OCI-LY7 (cell line): ENCODE measurements at regions not wholly inside any gene's neighbourhood (a gene's known extent, or its start where the extent isn't known, plus 50 kb on each side); places are given as distances from the start of the nearest gene placed in this dataset.
"Not testable (repeated sequence)": the region's sequence is repeated elsewhere in the genome, so short reads cannot be mapped to it uniquely, and the experiment has no call there.

Source experiments
- BruUV-seq: library from RNA; stranded (reverse); fragments of 400-500 nt; replicated peaks from 2 replicates; lab custom pipeline; 2021; lab: Mats Ljungman, UMichigan
- CTCF ChIA-PET: fragments of 300-600 bp; sonication (Branson Sonifier 250); formaldehyde crosslinking; loops from one replicate; lab custom pipeline; 2022; ENCODE audit warnings: antibody characterized with exemption; ENCODE audit not compliant: unreplicated experiment; lab: Charles Lee
- POLR2A ChIA-PET: fragments of 300-600 bp; sonication (Branson Sonifier 250); formaldehyde crosslinking; loops from one replicate; lab custom pipeline; 2022; ENCODE audit warnings: antibody characterized with exemption; lab: Charles Lee
- DNase-seq: peaks from one replicate; pipeline ENCODE4 v3.0.0-alpha.2; 2015; ENCODE audit warnings: low spot score
- H2AFZ ChIP-seq: fragments of 200-600 bp; sonication (generic), shearing (Covaris generic); 2 replicates; pipeline ENCODE4 v1.6.1; 2014; ENCODE audit warnings: mild to moderate bottlenecking, antibody characterized with exemption, low read length, moderate library complexity
- H3K27ac ChIP-seq: fragments of 200-600 bp; sonication (generic); 2 replicates; pipeline ENCODE4 v1.5.1; 2014; ENCODE audit warnings: mixed run types, low read depth, mild to moderate bottlenecking, moderate library complexity, low read length, inconsistent platforms; ENCODE audit not compliant: poor library complexity, severe bottlenecking
- H3K36me3 ChIP-seq: fragments of 200-600 bp; sonication (generic); 2 replicates; pipeline ENCODE4 v1.6.1; 2014; ENCODE audit warnings: mild to moderate bottlenecking, antibody characterized with exemption, low read length, moderate library complexity, mixed read lengths; ENCODE audit not compliant: insufficient read depth
- H3K4me1 ChIP-seq: fragments of 200-600 bp; sonication (generic); 2 replicates; pipeline ENCODE4 v1.5.1; 2014; ENCODE audit warnings: mild to moderate bottlenecking, low read length; ENCODE audit not compliant: insufficient read depth, poor library complexity, severe bottlenecking
- H3K4me2 ChIP-seq: fragments of 200-600 bp; sonication (generic); 2 replicates; pipeline ENCODE4 v1.6.1; 2014; ENCODE audit warnings: mild to moderate bottlenecking, low read length
- H3K4me3 ChIP-seq: fragments of 200-600 bp; sonication (generic); 2 replicates; pipeline ENCODE4 v1.5.1; 2014; ENCODE audit warnings: mild to moderate bottlenecking, low read depth, low read length; ENCODE audit not compliant: poor library complexity, severe bottlenecking
- H3K79me2 ChIP-seq: fragments of 200-600 bp; sonication (generic); 2 replicates; pipeline ENCODE4 v1.6.1; 2016; ENCODE audit warnings: low read depth, mild to moderate bottlenecking, low read length, moderate library complexity, mixed read lengths; ENCODE audit not compliant: insufficient read depth
- H3K9me2 ChIP-seq: fragments of 200-600 bp; sonication (generic); 2 replicates; pipeline ENCODE4 v1.6.1; 2016; ENCODE audit warnings: mild to moderate bottlenecking, low read length, mixed read lengths; ENCODE audit not compliant: insufficient read depth
- H3K9me3 ChIP-seq: fragments of 200-600 bp; sonication (generic); 2 replicates; pipeline ENCODE4 v1.6.1; 2014; ENCODE audit warnings: mild to moderate bottlenecking, mixed run types, low read length, mixed read lengths
- H4K20me1 ChIP-seq: fragments of 200-600 bp; sonication (generic); 2 replicates; pipeline ENCODE4 v1.6.1; 2014; ENCODE audit warnings: mild to moderate bottlenecking, antibody characterized with exemption, low read length, moderate library complexity, mixed read lengths; ENCODE audit not compliant: insufficient read depth
- EZH2phosphoT487 ChIP-seq: fragments of 200-600 bp; sonication (generic); IDR thresholded peaks from 2 replicates; pipeline ENCODE4 v1.6.1; 2018; ENCODE audit warnings: low read depth, borderline replicate concordance, mild to moderate bottlenecking, mixed run types, antibody characterized with exemption, low read length, moderate library complexity, mixed read lengths
- intact Hi-C: fragments of 100-400 bp; cut with micrococcal nuclease; formaldehyde crosslinking; loops from one replicate; pipeline ENCODE4 v1.10.0; 2022; ENCODE audit not compliant: unreplicated experiment
- TF ChIP-seq, protein P1 (sequence below): fragments of 200-600 bp; sonication (generic); conservative IDR thresholded peaks from 2 replicates; pipeline ENCODE4 v1.5.1; 2014; ENCODE audit warnings: mild to moderate bottlenecking, antibody characterized with exemption, low read length, moderate library complexity, mixed read lengths

DNA sequence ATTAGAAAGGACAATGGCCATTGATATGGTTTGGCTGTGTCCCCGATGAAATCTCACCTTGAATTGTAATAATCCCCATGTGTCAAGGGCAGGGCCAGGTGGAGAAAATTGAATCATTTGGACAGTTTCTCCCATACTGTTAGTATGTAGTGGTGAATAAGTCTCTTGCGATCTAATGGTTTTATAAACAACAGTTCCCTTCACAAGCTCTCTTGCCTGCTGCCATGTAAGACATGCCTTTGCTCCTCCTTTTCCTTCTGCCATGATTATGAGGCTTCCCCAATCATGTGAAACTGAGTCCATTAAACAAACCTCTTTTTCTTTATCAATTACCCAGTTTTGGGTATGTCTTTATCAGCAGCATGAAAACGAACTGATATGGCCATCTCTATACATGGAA is 302.7 kb downstream of the SFMBT2 start:
- H4K20me1 ChIP-seq: no peaks in the 10 kb centered on the region
- CTCF ChIA-PET: no interaction called here
- no peaks in the 10 kb centered on the region for H3K9me2 ChIP-seq
- H3K4me1 ChIP-seq: peaks cover 6% of the 10 kb centered on the region
- no peaks in the 10 kb centered on the region for H3K79me2 ChIP-seq
- H3K4me2 ChIP-seq: no peak overlapping the region
- H3K27ac ChIP-seq: no peak overlapping the region
- intact Hi-C loops: no loop called here
- DNase-seq: no peak
- POLR2A ChIA-PET: no interaction called here
- TF ChIP-seq, protein P1, sequence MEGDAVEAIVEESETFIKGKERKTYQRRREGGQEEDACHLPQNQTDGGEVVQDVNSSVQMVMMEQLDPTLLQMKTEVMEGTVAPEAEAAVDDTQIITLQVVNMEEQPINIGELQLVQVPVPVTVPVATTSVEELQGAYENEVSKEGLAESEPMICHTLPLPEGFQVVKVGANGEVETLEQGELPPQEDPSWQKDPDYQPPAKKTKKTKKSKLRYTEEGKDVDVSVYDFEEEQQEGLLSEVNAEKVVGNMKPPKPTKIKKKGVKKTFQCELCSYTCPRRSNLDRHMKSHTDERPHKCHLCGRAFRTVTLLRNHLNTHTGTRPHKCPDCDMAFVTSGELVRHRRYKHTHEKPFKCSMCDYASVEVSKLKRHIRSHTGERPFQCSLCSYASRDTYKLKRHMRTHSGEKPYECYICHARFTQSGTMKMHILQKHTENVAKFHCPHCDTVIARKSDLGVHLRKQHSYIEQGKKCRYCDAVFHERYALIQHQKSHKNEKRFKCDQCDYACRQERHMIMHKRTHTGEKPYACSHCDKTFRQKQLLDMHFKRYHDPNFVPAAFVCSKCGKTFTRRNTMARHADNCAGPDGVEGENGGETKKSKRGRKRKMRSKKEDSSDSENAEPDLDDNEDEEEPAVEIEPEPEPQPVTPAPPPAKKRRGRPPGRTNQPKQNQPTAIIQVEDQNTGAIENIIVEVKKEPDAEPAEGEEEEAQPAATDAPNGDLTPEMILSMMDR: no peak
- no peak for TF ChIP-seq EZH2phosphoT487
- no TSS peak for BruUV-seq
- H3K4me3 ChIP-seq: no peak overlapping the region
- no peak overlapping the region for H2AFZ ChIP-seq
- no peaks in the 10 kb centered on the region for H3K36me3 ChIP-seq
- no peaks in the 10 kb centered on the region for H3K9me3 ChIP-seq

DNA sequence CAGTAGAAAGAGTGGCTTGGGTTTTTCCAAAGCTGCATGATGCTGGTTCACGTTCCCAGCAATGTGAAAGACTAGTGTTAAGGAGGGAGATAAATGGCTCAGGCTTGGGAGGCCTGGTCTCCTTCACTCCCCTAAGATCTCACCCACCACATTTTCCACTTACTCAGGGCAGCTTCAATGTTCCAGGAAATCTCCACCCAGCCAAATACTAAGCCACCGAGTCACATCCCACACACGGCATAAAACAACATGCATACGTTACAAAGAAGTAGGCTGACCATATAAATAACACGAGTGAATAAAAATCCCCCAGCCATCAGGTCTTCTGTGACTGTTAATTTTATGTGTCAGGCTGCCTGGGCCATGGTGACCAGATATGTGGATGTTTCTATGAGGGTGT is 303.5 kb downstream of the SFMBT2 start:
- intact Hi-C loops: no loop called here
- Histone ChIP-seq H3K9me3 (no peaks in the 10 kb centered on the region), H2AFZ (no peak overlapping the region), H4K20me1 (no peaks in the 10 kb centered on the region), H3K4me3 (no peak overlapping the region), H3K4me2 (no peak overlapping the region), H3K36me3 (no peaks in the 10 kb centered on the region), H3K9me2 (no peaks in the 10 kb centered on the region), H3K79me2 (no peaks in the 10 kb centered on the region), H3K4me1 (peaks cover 15% of the 10 kb centered on the region), H3K27ac (no peak overlapping the region)
- DNase-seq: no peak
- ChIA-PET CTCF (no interaction called here), POLR2A (interaction anchor here (0.6 kb wide), 1 partner anchor 220 kb away, joined by 3 read pairs; no protein-coding TSS in a partner anchor)
- no peak for TF ChIP-seq EZH2phosphoT487
- TF ChIP-seq, protein P1: no peak
- BruUV-seq: no TSS peak

DNA sequence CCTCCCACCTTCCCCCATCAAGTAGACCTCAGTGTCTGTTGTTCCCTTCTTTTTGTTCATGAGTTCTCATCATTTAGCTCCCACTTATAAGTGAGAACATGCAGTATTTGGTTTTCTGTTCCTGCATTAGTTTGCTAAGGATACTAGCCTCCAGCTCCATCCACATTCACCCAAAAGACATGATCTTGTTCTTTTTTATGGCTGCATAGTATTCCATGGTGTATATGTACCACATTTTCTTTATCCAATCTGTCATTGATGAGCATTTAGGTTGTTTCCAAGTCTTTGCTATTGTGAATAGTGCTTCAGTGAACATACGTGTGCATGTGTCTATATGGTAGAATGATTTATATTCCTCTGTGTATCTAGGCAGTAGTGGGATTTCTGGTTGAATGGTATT is 306.5 kb downstream of the SFMBT2 start:
- BruUV-seq, H2AFZ ChIP-seq, H3K9me2 ChIP-seq, H3K4me3 ChIP-seq, DNase-seq, intact Hi-C loops, H3K79me2 ChIP-seq, H3K27ac ChIP-seq, H4K20me1 ChIP-seq, CTCF ChIA-PET, H3K36me3 ChIP-seq, H3K9me3 ChIP-seq, H3K4me2 ChIP-seq: not testable (repeated sequence)
- H3K4me1 ChIP-seq: peaks cover 19% of the 10 kb centered on the region
- POLR2A ChIA-PET: interaction anchor here (0.8 kb wide), 2 partner anchors 13 to 20 kb away, joined by 3 read pairs; no protein-coding TSS in a partner anchor
